Common myeloid progenitor, CD34-positive (primary cell): ENCODE measurements at regions not wholly inside any gene's neighbourhood (a gene's known extent, or its start where the extent isn't known, plus 50 kb on each side); places are given as distances from the start of the nearest gene placed in this dataset.

Experiments used
- CTCF ChIA-PET: fragments of 350-600 bp; sonication (Branson Sonifier 250); formaldehyde crosslinking; loops from one replicate; lab custom pipeline; 2021; ENCODE audit warnings: antibody characterized with exemption; lab: Charles Lee
- POLR2A ChIA-PET: fragments of 350-600 bp; sonication (Branson Sonifier 250); formaldehyde crosslinking; loops from one replicate; lab custom pipeline; 2021; ENCODE audit warnings: antibody characterized with exemption; lab: Charles Lee
- DNase-seq, 3 donors: peaks; one replicate each; pipeline versions ENCODE4 v3.0.0 to v3.0.0-alpha.2; 2013
- H3K27ac ChIP-seq, 2 experiments: 1 replicate in 1 of 2; 2 replicates in 1 of 2; pipeline ENCODE4 v1.7.0; 2013; ENCODE audit warnings: inconsistent platforms in 2 of 2, low read length in 2 of 2, mild to moderate bottlenecking in 2 of 2, low read depth in 1 of 2, moderate library complexity in 1 of 2; ENCODE audit not compliant: severe bottlenecking in 2 of 2, insufficient read depth in 1 of 2, poor library complexity in 1 of 2
- H3K27me3 ChIP-seq, 5 experiments: replicated peaks in 2 of 5; 1 replicate in 3 of 5; 2 replicates in 2 of 5; pipeline versions ENCODE4 v1.6.1 to v1.7.0; 2013; ENCODE audit warnings: low read length in 4 of 5, mild to moderate bottlenecking in 2 of 5, moderate library complexity in 2 of 5, inconsistent platforms in 1 of 5; ENCODE audit not compliant: insufficient read depth in 5 of 5, control insufficient read depth in 4 of 5
- H3K36me3 ChIP-seq, 4 experiments: 1 replicate in 2 of 4; 2 replicates in 2 of 4; pipeline versions ENCODE4 v1.6.1 to v1.7.0; 2013; ENCODE audit warnings: low read length in 3 of 4, control low read depth in 1 of 4, mild to moderate bottlenecking in 1 of 4; ENCODE audit not compliant: control insufficient read depth in 4 of 4, insufficient read depth in 4 of 4
- H3K4me1 ChIP-seq, 4 experiments: 1 replicate in 3 of 4; 2 replicates in 1 of 4; pipeline versions ENCODE4 v1.6.1 to v1.7.1; 2013; ENCODE audit warnings: low read length in 3 of 4, mild to moderate bottlenecking in 3 of 4, control low read depth in 1 of 4, inconsistent platforms in 1 of 4, moderate library complexity in 1 of 4; ENCODE audit not compliant: control insufficient read depth in 4 of 4, insufficient read depth in 4 of 4; ENCODE audit errors: control extremely low read depth in 1 of 4
- H3K4me3 ChIP-seq, 7 experiments: 1 replicate in 4 of 7; 2 replicates in 3 of 7; pipeline versions ENCODE4 v1.5.1 to v1.7.0; 2013; ENCODE audit warnings: mild to moderate bottlenecking in 7 of 7, low read length in 6 of 7, moderate library complexity in 6 of 7, inconsistent platforms in 2 of 7, low read depth in 2 of 7, control low read depth in 1 of 7; ENCODE audit not compliant: insufficient read depth in 4 of 7, control insufficient read depth in 1 of 7; ENCODE audit errors: extremely low read depth in 1 of 7
- H3K9me3 ChIP-seq, 5 experiments: 1 replicate in 4 of 5; 2 replicates in 1 of 5; pipeline versions ENCODE4 v1.6.1 to v1.7.1; 2013; ENCODE audit warnings: low read length in 4 of 5, mild to moderate bottlenecking in 2 of 5, inconsistent platforms in 1 of 5, low read depth in 1 of 5, moderate library complexity in 1 of 5; ENCODE audit not compliant: control insufficient read depth in 4 of 5, insufficient read depth in 2 of 5; ENCODE audit errors: control extremely low read depth in 1 of 5
- WGBS: methylation state at CpG from one replicate; pipeline ENCODE4 v1.1.5; 2013; ENCODE audit not compliant: insufficient coverage; 5-methylcytosine and 5-hydroxymethylcytosine counted together

DNA sequence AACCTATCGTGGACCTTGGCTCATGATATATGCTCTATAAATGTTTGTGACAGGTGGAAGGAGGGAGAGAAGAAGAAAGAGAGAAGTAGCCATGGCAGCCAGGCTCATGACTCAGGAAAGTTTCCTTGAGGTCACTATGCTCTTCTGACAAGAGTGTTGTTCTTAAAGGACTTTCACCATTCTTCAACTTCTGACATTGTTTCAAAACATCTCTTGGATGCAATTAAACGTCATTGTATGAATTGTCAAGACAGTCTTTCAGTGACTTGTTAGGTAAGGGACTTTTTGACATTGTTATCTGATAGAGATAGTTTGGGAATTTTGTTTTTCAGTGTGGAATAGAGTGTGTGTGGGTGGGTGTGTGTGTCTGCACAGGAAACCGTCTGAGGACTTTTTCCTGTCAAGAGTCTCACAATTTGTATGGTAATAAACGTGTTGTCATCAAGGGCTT is 617.0 kb downstream of the MID1IP1 start:
- WGBS = 27% methylated on average over 4 of the region's 4 CpGs
- ChIA-PET CTCF (no interaction called here), POLR2A (no interaction called here)
- H3K4me3 ChIP-seq = no peak overlapping the region
- DNase-seq = peak in 1 of 3 donors; percentile 37
- H3K27me3 ChIP-seq = peaks cover 0 to 9% (median 0%) of the 10 kb centered on the region in 5 experiments
- no peaks in the 10 kb centered on the region for H3K4me1 ChIP-seq
- H3K36me3 ChIP-seq = no peaks in the 10 kb centered on the region
- no peak overlapping the region for H3K27ac ChIP-seq
- H3K9me3 ChIP-seq = peaks cover 0 to 2% (median 0%) of the 10 kb centered on the region in 5 experiments

DNA sequence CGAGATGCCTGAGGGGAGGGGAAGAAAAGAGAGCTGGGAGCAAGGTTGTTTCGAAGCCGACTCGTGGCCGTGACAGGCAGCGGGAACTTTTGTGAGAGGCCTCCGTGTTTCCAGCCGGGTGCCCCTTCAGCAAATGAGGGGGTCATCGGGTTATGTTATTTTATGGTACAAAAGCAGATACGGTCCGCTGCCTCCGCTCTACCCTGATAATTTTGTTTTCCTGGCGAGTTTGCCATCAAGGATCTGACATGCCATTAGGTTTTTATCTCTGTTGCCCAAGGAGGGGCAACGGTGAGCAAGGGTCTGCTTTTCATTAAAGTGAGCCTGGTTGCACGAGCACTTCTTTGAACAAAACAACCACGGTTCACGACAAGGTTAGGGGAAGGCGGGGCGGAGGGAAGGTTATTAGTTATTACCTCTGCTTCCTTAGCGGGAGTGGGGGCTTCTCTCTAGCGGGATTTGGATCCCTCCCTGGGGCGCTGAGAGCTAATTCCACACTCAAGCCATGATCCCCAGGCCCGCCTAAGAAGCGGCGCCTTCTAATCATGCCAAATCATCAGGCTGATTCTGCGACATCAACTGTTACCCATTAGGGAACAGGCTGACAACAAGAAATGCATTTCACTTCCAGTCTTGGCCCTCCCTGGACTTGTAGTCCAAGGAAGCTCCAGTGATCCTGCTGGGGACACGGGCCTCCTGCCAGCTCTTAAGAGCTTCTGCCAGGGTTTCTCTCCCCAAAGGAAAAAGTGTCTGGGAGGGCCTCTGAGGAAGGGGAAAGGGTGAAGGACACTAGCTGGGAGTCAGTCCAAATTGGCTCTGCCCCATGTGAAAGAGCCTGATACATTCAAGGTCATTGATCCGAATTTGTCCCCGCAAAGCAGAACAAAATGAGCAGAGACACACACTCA is 617.7 kb downstream of the MID1IP1 start:
- WGBS = 79% methylated on average over 26 of the region's 29 CpGs
- H3K27me3 ChIP-seq = peaks cover 0 to 9% (median 0%) of the 10 kb centered on the region in 5 experiments
- no peaks in the 10 kb centered on the region for H3K9me3 ChIP-seq
- no peaks in the 10 kb centered on the region for H3K36me3 ChIP-seq
- DNase-seq = no peak
- H3K4me1 ChIP-seq = no peaks in the 10 kb centered on the region
- no peak overlapping the region for H3K4me3 ChIP-seq
- POLR2A ChIA-PET = no interaction called here
- CTCF ChIA-PET = interaction anchor here (0.5 kb wide), 1 partner anchor 947 kb away, joined by 3 read pairs; no protein-coding TSS in a partner anchor
- no peak overlapping the region for H3K27ac ChIP-seq

DNA sequence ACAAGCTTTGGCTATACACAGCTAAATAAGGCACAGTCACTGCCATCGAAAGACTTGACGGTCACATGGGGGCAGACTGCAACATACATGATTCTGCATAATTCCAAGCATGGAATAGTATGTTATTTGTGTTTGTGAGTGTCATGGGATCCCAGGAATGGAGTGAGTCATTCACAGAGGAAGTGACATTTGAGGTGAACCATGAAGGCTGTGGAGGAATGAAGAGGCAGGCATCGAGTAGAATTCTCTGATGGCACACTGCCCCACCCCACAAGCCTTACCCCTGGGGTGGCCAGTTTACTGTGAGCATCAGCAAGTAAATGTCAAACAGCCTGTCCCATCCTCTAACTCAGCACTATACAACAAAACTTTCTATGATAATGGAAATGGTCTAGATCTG is 619.7 kb downstream of the MID1IP1 start:
- H3K9me3 ChIP-seq = no peaks in the 10 kb centered on the region
- H3K36me3 ChIP-seq = no peaks in the 10 kb centered on the region
- H3K27me3 ChIP-seq = peaks cover 0 to 9% (median 0%) of the 10 kb centered on the region in 5 experiments
- DNase-seq = peak in 1 of 3 donors; percentile 23
- ChIA-PET POLR2A (no interaction called here), CTCF (no interaction called here)
- no peak overlapping the region for H3K27ac ChIP-seq
- H3K4me3 ChIP-seq = no peak overlapping the region
- 100% methylated on average over 2 of the region's 3 CpGs for WGBS
- no peaks in the 10 kb centered on the region for H3K4me1 ChIP-seq

DNA sequence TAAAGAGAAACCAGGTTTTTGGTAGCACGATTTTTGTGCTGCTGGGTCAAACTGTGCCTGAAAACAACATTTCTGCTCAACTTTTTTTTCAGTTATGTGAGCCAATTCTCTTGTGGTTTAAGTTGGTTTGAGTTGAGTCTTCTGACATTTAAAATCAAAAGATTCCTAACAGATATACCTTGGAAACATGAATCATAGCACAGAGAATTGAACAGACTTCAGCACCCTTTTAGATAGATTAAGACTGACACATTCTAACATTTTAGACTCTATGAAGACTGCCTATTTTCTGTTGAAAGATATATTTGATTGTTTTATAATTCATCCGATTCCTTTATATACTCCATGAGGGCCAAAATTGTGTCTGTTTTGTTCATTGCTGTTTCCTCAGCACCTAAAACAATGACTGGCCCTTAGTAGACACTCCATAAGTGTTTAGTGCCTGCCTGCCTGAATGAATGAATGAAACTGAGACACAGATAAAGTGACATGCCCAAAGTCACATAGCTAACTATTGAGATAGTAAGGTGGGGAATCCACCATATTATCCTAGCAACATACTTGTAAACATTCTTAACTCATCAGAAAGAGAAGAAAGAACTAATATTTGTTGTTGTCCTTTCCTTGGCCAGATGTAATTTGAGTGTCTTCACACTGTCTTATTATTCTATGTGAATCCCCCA is 624.0 kb downstream of the MID1IP1 start:
- Histone ChIP-seq H3K4me3 (no peak overlapping the region), H3K36me3 (no peaks in the 10 kb centered on the region), H3K9me3 (no peaks in the 10 kb centered on the region), H3K4me1 (no peaks in the 10 kb centered on the region), H3K27me3 (no peaks in the 10 kb centered on the region), H3K27ac (no peak overlapping the region)
- ChIA-PET CTCF (no interaction called here), POLR2A (no interaction called here)
- WGBS = 100% methylated on average over 1 of the region's 2 CpGs
- no peak for DNase-seq

DNA sequence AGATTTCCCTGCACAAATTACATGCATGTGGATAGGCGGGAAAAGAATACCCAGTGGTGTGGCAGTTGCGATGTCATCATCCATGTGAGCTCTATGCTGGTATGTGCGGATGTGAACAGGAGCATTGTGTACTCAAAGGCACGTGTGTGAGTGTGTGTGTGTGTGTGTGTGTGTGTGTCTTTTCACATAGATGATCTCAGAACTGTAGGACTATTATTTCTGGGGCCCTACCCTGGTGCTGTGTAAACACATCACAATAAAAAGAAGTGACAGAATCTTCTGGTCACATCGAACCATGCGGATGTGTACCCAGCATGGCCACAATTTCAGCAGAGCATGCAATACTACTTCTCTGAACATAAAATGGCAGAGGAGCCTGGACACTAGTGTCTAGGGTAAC is 624.8 kb downstream of the MID1IP1 start:
- H3K27me3 ChIP-seq = no peaks in the 10 kb centered on the region
- ChIA-PET POLR2A (no interaction called here), CTCF (no interaction called here)
- DNase-seq = no peak
- H3K9me3 ChIP-seq = no peaks in the 10 kb centered on the region
- H3K36me3 ChIP-seq = no peaks in the 10 kb centered on the region
- H3K27ac ChIP-seq = no peak overlapping the region
- H3K4me1 ChIP-seq = no peaks in the 10 kb centered on the region
- no peak overlapping the region for H3K4me3 ChIP-seq
- 98% methylated on average over 5 of the region's 6 CpGs for WGBS

DNA sequence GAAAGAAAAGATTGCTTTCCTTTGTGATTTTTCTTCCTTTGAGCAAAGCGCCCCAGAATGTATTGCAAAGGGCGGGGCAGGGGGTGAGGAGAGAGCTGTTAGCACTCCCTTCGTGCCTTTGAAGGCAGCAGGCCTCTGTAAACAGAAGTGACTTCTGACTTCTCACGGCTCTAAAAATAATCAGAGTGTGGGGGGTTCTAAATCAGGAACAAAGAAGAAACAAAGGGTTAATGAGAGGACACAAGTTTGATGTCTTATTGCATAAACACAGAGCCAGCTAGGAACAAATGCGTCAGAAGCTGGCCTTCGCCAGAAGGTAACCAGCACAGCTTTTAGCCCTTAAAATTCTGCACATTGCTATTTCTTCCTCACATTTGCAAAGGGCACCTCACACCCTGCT is 626.2 kb downstream of the MID1IP1 start:
- DNase-seq = no peak
- POLR2A ChIA-PET = no interaction called here
- Histone ChIP-seq H3K4me1 (no peaks in the 10 kb centered on the region), H3K4me3 (no peak overlapping the region), H3K9me3 (no peaks in the 10 kb centered on the region), H3K27me3 (no peaks in the 10 kb centered on the region), H3K36me3 (no peaks in the 10 kb centered on the region), H3K27ac (no peak overlapping the region)
- CTCF ChIA-PET = interaction anchor here (1.1 kb wide), 1 partner anchor 659 kb away, joined by 3 read pairs; no protein-coding TSS in a partner anchor
- 73% methylated on average over 4 of the region's 6 CpGs for WGBS

DNA sequence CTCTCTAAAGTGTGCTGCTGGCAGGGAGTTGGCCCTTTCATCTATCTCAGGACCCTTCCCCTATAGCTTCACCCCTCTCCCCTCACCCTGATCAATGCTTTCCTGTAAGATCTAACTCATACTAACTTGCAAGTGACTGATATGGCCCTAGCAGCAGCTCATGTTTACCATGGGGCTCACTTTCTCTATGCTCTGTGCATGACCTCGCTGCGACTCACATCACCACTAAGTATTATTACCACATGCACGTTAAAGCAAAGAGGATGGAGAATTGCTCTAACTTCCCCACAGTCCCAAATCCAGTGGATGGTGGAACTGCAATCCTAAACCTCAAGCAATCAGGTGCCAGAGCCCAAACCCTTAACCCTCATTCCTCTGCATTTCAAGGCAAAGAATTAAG is 626.6 kb downstream of the MID1IP1 start:
- WGBS = no CpG with 5 or more reads among the region's 3 CpGs
- Histone ChIP-seq H3K4me1 (no peaks in the 10 kb centered on the region), H3K9me3 (no peaks in the 10 kb centered on the region), H3K36me3 (no peaks in the 10 kb centered on the region), H3K27ac (no peak overlapping the region), H3K27me3 (no peaks in the 10 kb centered on the region), H3K4me3 (no peak overlapping the region)
- DNase-seq = no peak
- CTCF ChIA-PET = interaction anchor here (1.1 kb wide), 1 partner anchor 659 kb away, joined by 3 read pairs; no protein-coding TSS in a partner anchor
- POLR2A ChIA-PET = no interaction called here
